SIG-M5 treated with dmso at 0.1 percent for 504 hours (cell line): ENCODE measurements at regions not wholly inside any gene's neighbourhood (a gene's known extent, or its start where the extent isn't known, plus 50 kb on each side); places are given as distances from the start of the nearest gene placed in this dataset.

ENCODE experiments used
- DNase-seq: peaks from one replicate; lab custom pipeline; 2025; ENCODE audit not compliant: unreplicated experiment; lab: John Stamatoyannopoulos, UW

DNA sequence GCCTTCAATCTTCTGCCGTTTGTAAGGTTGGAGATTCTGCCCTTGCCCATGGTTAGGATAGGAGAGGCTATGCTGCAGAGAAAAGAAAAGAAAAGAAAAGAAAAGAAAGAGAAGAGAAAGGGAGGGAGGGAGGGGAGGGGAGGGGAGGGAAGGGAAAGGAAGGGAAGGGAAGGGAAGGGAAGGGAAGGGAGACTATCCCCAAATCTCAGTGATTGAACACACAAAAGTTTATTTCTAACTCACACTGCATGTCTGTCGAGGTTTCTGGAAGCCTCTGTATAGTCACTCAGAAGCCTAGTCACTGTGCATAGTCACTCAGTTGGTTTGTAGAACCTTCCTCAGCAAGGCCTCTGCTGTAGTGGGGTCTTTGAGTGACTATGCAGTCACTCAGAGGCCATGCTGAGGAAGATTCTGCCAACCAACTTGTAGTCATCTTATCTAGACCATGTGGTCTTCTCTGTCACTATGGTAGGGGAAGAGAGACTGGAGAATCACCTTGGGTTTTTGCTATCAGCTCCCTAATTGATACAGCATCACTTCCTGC, 52.3 kb upstream of the ABCC9 start:
- no peak for DNase-seq

DNA sequence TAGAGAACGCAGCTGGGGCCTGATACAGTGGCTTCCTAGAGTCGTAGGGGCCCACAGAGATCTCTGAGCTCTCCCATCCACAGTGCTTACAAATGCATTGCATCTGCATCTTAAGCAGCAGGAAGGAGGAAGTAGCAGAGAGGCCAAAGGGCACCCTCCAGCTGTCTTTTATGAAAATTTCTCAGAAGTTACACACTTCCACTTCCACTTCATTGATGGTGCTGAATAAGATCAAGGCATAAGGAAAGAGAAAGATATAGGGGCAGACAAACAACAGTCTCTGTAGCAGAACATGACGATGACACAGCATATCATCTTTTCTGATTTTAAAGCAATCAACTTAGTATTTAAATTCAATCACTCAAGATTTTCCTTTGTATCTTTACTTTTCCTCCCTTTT, 51.6 kb upstream of the ABCC9 start:
- DNase-seq: peak; percentile 68

- no peak for DNase-seq
Measured at GRCh38 chr12:21991526-21991925, 50.3 kb upstream of the ABCC9 start.
